Dedifferentiated amniotic fluid mesenchymal stem cell (primary cell): ENCODE measurements at regions not wholly inside any gene's neighbourhood (a gene's known extent, or its start where the extent isn't known, plus 50 kb on each side); places are given as distances from the start of the nearest gene placed in this dataset.

Source experiments
- DNase-seq: peaks from one replicate; pipeline ENCODE4 v3.0.0-alpha.2; 2016; ENCODE audit errors: extremely low spot score

DNA sequence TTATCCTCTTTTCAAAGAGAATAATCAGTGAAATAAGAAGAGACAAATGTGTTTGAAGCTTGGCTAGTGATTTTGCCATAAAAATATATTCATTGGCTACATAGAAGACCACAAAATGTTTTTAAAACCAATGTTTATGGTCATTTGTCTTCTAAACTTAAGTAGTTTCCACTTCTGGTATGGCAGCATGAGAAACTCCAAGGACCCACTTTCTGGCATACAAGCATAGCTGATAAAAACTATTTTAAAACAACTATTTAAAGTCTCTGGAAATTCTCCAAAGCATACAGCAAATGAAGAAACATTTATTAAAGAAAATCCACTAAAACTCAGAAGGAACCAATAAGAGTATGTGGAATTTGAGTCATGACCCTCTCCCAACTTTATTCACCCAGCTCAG is 89.2 kb upstream of the TOMM7 start:
- DNase-seq: no peak

DNA sequence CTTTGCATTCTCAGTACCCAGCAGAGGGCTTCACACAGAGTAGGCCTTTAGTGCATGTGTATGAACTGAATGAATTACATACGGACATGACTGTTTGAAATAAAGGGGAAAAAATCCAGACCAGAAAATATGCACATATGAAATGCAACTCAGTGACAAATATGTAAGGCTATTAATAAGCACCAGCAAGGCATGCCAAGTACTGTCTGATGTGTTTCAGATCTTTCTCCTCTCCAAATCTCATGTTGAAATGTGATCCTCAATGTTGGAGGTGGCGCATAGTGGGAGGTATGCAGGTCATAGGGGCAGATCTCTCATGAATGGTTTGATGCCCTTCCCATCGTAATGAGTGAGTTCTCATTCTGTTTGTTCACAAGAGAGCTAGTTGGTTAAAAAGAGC is 87.3 kb upstream of the TOMM7 start:
- no peak for DNase-seq

DNA sequence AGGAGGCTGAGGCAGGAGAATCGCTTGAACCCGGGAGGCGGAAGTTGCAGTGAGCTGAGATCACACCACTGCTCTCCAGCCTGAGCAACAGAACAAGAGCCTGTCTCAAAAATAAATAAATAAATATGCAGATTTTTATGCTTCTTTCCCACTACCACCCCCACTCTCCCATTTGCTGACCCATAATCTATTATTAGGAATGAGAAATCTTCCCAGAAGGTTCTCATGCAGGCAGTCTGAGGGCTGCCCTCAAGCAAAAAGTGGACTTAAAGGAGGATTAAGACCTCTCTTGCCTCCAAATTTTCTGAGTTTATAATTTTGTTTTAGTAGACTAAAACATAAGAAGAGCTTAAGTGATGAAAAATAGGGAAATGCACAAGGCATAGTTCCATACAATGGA is 85.2 kb upstream of the TOMM7 start:
- DNase-seq: no peak

DNA sequence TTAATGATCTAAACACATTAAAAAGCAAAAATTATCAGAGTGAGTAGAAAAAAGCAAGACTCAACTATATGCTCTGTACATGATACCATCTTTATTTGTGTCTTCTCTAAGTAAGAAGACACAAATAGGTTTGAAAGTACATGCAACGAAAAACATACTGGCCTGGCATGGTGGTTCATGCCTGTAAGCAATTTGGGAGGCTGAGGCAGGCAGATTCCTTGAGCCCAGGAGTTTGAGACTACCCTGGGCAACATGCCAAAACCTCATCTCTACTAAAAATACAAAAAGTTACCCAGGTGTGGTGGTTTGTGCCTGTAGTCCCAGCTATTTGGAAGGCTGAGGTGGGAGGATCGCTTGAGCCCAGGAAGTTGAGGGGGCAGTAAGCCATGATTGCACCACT is 78.1 kb upstream of the TOMM7 start:
- DNase-seq: no peak

DNA sequence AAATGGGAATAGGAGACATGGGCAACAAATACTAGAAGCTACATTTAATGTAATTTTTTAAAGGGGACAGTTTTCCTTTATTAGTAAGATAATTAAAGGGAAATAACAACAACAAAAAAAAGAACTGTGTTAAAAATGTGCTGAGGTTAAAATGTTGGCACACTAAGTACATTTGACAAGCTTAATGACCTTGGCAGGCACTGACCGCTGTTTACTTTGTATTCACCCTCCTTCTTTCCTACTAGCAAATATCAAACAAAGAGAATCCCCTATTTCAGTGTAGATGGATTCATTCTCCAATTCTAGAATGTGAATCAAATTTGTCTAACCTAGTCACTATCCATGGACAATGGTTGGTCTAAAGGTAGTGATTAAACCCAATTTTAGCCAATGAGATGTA is 77.5 kb upstream of the TOMM7 start:
- no peak for DNase-seq

DNA sequence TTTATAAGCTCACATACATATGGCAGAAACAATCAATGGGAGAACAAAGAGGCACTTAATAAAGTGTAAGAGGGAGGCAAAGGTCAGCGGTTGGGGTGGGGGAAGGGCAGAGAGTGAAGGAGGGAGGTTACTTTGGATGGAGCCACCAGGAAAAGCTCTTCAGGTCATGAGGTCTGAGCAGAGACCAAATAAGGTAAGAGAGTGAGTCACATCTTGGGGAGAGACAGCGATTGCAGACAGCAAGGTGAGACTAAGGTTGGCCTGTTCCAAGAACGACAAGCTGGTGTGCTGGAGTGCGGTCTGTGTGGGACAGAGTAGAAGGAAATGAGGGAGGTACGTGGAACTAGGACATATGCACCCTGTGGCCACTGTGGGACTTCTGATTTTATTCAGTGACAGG is 74.3 kb upstream of the TOMM7 start:
- no peak for DNase-seq

DNA sequence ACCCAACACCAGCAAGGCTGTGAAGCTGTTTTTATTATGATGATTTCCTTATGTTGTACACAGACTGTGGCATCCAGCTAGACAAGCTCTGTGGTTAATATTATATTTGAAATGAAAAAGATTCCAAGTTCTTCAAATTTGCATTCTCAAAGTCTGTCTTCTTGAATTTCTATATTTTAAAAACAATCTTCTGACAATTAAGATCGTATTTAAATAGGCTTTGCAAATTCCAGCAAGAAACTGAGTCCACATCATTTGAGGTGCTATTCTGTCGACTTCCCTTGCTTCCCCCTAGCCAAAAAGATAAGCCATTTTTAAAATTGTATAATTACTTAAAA is 73.1 kb upstream of the TOMM7 start:
- DNase-seq: no peak

DNA sequence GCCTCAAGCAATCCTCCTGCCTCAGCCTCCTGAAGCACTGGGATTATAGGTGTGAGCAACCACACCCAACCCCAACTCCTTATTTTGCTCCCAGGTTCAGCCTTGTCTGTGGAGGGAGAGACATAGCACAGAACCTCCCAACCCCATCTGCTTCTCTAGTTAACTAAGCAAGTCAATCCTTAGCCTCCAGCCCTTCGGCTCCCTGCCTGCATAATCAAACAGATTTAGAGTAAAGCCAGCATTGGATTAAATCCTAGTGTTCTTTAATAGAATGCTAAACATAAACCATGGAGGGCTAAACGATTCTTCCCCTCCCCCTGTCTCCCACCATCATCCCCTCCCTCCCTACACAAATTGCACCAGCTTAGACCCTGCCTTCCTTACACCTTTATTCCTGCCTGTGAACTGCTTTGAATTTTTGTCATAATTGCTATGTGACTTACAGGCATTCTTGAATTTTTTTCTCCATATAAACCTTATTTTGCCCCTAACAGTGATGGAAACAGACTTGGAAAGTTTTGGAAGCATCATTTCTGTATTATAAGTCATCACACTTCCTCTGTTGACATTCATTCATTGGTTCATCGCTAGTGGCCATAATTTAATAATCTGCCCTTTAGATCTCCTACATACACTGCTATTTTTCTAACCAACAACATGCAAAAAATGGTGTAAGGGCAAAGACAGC is 72.6 kb upstream of the TOMM7 start:
- peak; percentile 42 for DNase-seq

DNA sequence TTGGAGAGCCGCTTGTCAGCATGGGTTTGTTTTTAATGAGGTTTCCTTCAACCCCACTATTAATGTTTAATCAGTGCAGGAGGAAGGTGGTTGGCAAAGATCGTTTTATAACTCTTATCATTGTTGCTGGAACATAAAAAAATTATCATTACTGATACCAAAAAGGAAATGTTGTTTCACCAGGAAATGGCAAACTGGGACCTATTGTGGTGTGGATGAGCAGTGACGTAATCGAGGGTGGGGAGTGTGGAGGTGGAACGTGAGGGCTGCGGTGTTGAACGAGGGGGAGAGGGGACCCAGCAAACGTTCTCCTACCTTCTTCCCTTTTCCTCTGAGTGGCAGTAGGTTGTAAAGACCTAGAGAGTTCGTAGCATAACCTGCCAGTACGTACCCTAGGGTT is 71.9 kb upstream of the TOMM7 start:
- no peak for DNase-seq

DNA sequence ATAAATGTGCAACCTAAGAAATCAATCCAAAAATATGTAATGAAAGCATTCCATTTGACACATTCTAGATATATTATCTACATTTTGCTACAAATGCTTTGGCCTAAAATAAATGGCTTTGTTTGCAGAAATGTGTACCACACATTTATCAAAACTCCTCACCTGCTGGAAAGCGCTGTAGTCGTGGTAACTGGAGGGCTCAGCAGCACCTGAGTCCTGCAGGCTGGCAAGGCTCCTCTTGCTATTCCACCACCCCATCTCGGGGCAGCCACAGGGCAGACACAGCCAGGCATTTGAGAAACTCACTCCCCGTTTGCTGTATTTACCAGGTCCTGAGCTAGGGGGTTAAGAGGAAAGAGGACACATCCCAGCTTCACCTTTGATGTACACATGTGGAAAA is 68.1 kb upstream of the TOMM7 start:
- DNase-seq: no peak

DNA sequence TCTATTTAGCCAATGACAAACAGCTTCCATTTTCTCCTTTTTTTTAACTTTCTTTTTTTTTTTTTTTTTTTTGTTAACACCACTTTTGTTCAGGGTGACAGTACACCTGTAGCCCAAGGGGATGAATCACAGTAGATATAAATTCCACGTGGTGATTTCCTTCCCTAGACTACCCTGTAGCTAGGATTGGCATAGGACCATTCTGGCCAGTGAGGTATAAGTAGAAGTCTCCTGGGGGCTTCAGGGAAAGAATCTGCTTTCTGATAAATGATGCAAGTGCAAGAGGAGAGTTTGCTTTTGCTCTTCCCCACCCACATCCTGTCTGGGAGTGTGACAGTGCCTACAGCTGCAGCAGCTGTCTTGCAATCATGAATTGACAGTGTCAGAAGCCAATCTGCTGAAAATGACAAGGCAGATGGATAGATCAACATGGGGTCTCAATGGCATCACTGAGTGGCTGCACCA is 63.2 kb upstream of the TOMM7 start:
- DNase-seq: no peak

DNA sequence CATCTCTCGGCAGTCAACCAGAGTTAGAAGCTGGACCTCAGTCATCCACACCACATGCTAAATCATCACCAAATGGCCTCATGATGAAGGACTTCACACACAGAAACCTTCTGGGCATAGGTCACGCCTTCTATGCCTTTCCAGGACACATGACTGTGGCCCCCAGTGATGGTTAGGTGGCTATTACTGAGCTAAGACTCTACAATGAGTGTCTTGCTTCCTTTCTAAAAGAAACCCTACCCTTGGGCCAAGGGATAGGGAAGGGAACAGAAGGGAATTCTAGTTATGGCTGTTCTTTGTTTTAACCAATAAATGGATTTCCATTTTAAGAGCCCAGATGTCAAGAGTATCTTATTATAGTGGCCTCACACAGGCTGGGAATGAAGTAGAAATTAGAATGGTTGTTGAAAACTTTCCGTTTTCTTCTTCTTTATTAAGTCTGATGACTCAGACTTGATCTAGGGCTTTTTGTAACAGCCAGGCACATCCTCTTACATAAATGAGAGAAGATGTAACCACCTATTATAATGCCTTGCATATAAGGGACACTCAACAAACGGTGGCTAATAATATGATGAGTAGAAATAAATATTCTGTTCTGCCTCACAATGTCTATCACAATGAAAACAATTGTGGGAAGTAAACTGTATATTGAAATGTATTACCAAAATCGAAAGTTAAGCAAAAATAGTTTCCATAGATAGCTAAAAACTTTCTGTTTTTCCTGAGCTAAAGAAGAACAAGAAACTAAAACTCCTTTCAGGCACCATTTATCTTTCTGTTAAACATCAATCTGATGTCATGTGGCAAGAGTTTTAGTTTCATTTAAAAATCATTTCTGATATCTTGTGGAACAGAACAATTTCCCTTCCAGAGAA is 62.5 kb upstream of the TOMM7 start:
- no peak for DNase-seq

DNA sequence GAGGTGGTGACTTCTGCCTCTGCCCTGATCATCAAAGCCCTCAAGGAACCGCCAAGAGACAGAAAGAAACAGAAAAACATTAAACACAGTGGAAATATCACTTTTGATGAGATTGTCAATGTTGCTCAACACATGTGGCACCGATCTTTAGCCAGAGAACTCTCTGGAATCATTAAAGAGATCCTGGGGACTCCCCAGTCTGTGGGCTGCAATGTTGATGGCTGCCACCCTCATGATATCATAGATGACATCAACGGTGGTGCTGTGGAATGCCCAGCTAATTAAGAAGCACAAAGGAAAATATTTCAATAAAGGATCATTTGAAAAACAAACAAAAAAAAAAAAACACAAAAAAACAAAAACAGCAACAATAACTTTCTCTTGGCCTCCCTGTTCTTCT is 59.5 kb upstream of the TOMM7 start:
- no peak for DNase-seq

DNA sequence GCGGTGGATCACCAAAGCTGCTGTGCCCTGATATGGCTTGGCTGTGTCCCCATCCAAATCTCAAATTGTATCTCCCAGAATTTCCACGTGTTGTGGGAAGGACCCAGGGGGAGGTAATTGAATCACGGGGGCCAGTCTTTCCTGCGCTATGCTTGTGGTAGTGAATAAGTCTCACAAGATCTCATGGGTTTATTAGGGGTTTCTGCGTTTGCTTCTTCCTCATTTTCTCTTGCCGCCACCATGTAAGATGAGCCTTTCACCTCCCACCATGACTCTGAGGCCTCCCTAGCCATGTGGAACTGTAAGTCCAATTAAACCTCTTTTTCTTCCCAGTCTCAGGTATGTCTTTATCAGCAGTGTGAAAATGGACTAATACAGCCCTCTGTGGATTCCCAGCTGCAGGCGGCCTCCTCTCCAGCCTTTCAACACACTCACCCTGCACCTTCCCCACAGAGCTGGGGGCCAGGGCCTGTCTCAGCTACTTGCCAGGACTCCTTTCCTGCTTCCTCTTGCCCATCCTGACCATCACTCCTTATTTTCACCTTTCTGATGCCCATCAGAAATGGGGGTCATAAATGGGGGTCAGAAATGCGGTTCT is 57.2 kb upstream of the TOMM7 start:
- DNase-seq: no peak

DNA sequence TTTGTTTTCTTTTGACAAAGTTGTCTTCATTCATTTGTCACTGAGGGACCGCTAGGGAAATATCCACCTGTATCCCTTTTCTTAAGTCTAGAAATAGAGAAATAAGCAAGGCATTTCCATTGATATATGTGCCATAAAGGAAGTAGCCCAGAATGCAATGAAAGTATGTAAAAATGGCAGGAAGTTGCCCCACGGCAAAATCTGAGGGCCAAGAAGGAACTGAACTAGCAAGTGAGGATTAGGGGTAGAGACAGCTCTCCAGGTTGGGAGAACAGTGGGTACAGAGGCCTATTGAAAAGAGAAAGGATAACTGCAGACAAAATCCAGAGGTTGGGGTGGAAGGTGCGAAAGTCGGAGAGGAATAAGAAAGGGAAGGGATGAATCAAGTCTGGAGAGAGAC is 56.6 kb upstream of the TOMM7 start:
- DNase-seq: no peak

DNA sequence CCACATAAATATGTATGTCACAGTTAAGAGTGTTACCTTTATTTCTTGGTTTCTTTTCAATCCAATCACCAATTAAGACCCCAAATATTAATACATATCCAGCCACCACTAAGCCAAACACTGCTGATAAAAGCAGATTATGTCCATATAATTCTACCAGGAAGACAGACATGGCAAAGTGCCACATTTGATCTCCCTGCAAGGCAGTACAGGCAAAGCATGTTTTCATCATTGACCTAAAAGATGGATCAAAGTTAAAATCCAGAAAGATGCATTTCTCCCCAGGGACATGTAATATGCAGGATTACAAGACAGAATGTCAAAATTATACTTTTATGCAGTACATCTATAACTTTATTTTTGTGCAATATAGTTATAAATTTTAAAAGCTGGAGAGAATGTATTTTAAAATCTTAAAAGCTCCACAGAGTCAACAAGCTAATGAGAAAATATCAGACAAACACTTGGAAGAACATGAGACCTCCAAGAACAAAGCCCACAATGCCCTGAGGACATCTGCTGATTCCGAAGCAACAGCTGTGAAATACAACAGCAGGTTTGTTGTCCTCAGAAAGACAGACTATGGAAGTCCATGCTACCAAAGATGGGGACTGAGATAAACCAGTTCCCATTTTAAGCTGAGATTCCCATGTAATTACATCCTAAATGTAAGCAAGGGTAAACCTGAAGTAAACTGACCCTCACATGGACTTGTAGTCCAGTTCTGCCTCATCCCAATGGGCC is 54.5 kb upstream of the TOMM7 start:
- no peak for DNase-seq

DNA sequence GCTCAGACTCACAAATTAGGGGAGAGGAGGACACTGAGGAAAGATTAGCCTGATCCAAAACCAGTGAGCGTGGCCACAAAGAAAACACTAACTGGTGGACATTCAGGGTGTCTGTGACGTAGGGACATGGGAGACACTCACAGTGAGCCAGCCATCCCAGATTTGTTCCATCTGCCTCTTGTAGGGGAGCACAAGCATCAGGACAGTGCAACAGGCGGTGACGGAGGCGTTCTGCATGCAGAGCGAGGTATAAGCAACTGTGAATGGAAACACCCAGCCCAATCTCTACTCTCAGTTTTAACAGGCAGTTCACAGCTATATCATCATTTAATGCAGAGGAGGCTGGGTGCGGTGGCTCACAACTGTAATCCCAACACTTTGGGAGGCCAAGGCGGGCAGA is 52.8 kb upstream of the TOMM7 start:
- DNase-seq: no peak

DNA sequence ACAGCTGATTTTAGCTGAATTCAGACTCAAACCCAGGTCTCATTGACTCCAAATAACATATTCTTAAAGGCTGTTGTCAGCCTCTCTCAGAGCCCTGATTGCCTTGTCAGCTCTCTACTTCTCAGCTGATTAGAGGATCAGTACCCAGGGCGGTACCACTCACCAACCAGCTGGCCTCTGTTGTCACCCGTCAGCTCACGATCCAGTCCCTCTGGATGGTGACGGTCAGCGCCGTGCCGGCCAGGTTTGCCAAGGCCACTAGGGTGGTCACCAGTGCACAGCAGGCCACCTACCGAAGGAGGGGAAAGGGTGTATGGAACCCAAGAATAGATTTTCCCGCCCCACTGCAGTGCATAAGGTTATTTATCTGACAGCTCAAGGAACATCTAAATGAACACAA is 52.3 kb upstream of the TOMM7 start:
- DNase-seq: no peak
